Right renal pelvis (tissue), 4 donors: ENCODE measurements at regions not wholly inside any gene's neighbourhood (a gene's known extent, or its start where the extent isn't known, plus 50 kb on each side); places are given as distances from the start of the nearest gene placed in this dataset.
"Not testable (repeated sequence)": the region's sequence is repeated elsewhere in the genome, so short reads cannot be mapped to it uniquely, and the experiment has no call there.

Experiments
- DNase-seq, 4 donors: peaks; one replicate each; pipeline ENCODE4 v3.0.0-alpha.2; 2013; ENCODE audit warnings: low read depth in 4 of 4, low spot score in 3 of 4, missing footprints in 1 of 4

- no peak for DNase-seq
These were observed 74.4 kb upstream of the TIAM1 start for GRCh38 chr21:31418377-31419001.

GRCh38 chr21:31417214-31417613 lies 73.2 kb upstream of the TIAM1 start:
- not testable (repeated sequence) for DNase-seq

- DNase-seq = no peak
These were observed 72.4 kb upstream of the TIAM1 start for GRCh38 chr21:31416465-31416864.

- DNase-seq = no peak
These were observed 70.4 kb upstream of the TIAM1 start for GRCh38 chr21:31414263-31415000.

GRCh38 chr21:31413698-31414097 lies 69.6 kb upstream of the TIAM1 start:
- DNase-seq = no peak

GRCh38 chr21:31410499-31411131 lies 66.6 kb upstream of the TIAM1 start:
- peak in 1 of 4 donors; percentile 24 for DNase-seq

- no peak for DNase-seq
These were observed 65.9 kb upstream of the TIAM1 start for GRCh38 chr21:31409831-31410487.

- DNase-seq = no peak
These were observed 64.4 kb upstream of the TIAM1 start for GRCh38 chr21:31408301-31409088.

- no peak for DNase-seq
These were observed 62.4 kb upstream of the TIAM1 start for GRCh38 chr21:31406510-31406909.

- DNase-seq = no peak
These were observed 61.5 kb upstream of the TIAM1 start for GRCh38 chr21:31405604-31406003.

- DNase-seq = no peak
These were observed 59.7 kb upstream of the TIAM1 start for GRCh38 chr21:31403596-31404333.

GRCh38 chr21:31399591-31399990 lies 55.5 kb upstream of the TIAM1 start:
- no peak for DNase-seq

GRCh38 chr21:31398574-31398973 lies 54.5 kb upstream of the TIAM1 start:
- no peak for DNase-seq

- DNase-seq = no peak
These were observed 53.9 kb upstream of the TIAM1 start for GRCh38 chr21:31397939-31398338.

GRCh38 chr21:31397515-31397926 lies 53.5 kb upstream of the TIAM1 start:
- no peak for DNase-seq

- no peak for DNase-seq
These were observed 53.0 kb upstream of the TIAM1 start for GRCh38 chr21:31397030-31397429.

GRCh38 chr21:31396399-31396798 lies 52.3 kb upstream of the TIAM1 start:
- DNase-seq = no peak

GRCh38 chr21:31395791-31396190 lies 51.7 kb upstream of the TIAM1 start:
- no peak for DNase-seq

- no peak for DNase-seq
These were observed 51.2 kb upstream of the TIAM1 start for GRCh38 chr21:31395268-31395667.

- DNase-seq = no peak
These were observed 50.2 kb upstream of the TIAM1 start for GRCh38 chr21:31394309-31394708.
